ENCODE measurements at regions not wholly inside any gene's neighbourhood (a gene's known extent, or its start where the extent isn't known, plus 50 kb on each side); places are given as distances from the start of the nearest gene placed in this dataset.

DNA sequence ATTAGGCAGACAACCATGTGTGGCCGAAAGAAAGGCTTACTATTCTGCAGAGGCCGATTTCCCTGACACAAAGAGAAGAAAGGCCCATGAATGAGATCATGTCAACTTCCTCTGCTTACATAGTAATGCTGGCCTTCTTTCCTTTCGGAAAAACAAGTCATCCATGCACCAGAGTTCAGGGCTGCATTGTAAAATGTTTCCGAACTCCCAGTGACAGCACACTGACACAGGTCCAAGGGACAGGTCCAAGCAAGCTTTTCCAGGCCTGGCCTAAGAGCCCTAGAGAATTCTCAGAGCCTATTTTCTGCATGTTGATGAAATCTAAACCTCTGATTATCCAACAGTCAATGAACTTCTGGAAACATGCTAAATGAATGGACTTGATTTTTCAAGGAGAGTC is 140.9 kb downstream of the ZNF608 start:
- H3K9ac ChIP-seq (ENCODE audit: control insufficient read depth, extremely low read depth, insufficient read depth, low read length) = no peak overlapping the region
- no peak overlapping the region for H2AFZ ChIP-seq (ENCODE audit: control insufficient read depth, low read length)
- no peaks in the 10 kb centered on the region for H3K9me3 ChIP-seq (ENCODE audit: control insufficient read depth, low read depth, low read length)
- H3K27ac ChIP-seq (ENCODE audit: control insufficient read depth, insufficient read depth, low read length) = no peak overlapping the region
- H3K4me3 ChIP-seq (ENCODE audit: control insufficient read depth in 2 of 3, extremely low read depth in 1 of 3, insufficient read depth in 2 of 3, low read depth in 1 of 3, low read length in 3 of 3) = no peak overlapping the region
- H3K79me2 ChIP-seq (ENCODE audit: control insufficient read depth, insufficient read depth, low read length) = no peaks in the 10 kb centered on the region
- H3K27me3 ChIP-seq (ENCODE audit: control insufficient read depth, extremely low read depth, insufficient read depth, low read length) = no peaks in the 10 kb centered on the region
- H3K36me3 ChIP-seq (ENCODE audit: control insufficient read depth in 2 of 2, extremely low read depth in 1 of 2, insufficient read depth in 2 of 2, low read length in 2 of 2) = no peaks in the 10 kb centered on the region
- H4K20me1 ChIP-seq (ENCODE audit: control insufficient read depth, extremely low read depth, insufficient read depth, low read length) = no peaks in the 10 kb centered on the region
- no peak for FAIRE-seq
- TF ChIP-seq EZH2 (IDR thresholded peaks at IDR 0.05; ENCODE audit: low read length) (no peak), CTCF (optimal IDR thresholded peaks at IDR 0.05 in 1 of 3, IDR thresholded peaks at IDR 0.05 in 1 of 3, conservative IDR thresholded peaks at IDR 0.05 in 1 of 3; ENCODE audit: extremely low read depth in 1 of 3, insufficient read depth in 2 of 3, low read length in 3 of 3) (no peak)
- dilution Hi-C loops (cut with MboI; ENCODE audit: extremely low pct_ligation_motif_present, low sequenced_read_pairs) = no loop called here
- no peaks in the 10 kb centered on the region for H3K9me1 ChIP-seq (ENCODE audit: control insufficient read depth, extremely low read depth, insufficient read depth, low read length)
- DNase-seq (ENCODE audit: low read depth, low spot score) = no peak
- H3K4me2 ChIP-seq (ENCODE audit: control insufficient read depth, extremely low read depth, insufficient read depth, low read depth, low read length) = no peak overlapping the region
- H3K4me1 ChIP-seq (ENCODE audit: control insufficient read depth, extremely low read depth, insufficient read depth, low read length) = no peaks in the 10 kb centered on the region

DNA sequence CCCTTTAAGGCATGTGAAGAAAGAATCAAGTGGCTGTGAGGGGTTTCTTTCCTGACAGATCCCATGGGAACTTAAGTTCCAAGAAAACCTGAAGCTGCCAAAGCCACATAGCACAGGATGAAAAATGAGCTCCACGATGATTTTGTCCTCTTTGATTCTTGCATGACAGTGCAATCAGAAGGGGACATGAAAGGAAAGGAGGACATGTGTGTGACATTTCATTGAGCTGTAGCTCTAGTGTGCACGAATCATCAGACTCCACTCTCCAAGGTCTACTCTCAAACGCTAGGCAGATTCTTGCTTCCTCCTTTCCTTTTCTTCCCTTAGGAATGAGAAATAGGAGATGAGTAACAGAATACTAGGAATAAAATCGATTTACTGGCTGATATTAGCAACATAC is 142.0 kb downstream of the ZNF608 start:
- TF ChIP-seq CTCF (optimal IDR thresholded peaks at IDR 0.05 in 1 of 3, IDR thresholded peaks at IDR 0.05 in 1 of 3, conservative IDR thresholded peaks at IDR 0.05 in 1 of 3; ENCODE audit: extremely low read depth in 1 of 3, insufficient read depth in 2 of 3, low read length in 3 of 3) = no peak
- H4K20me1 ChIP-seq (ENCODE audit: control insufficient read depth, extremely low read depth, insufficient read depth, low read length) = no peaks in the 10 kb centered on the region
- no peak overlapping the region for H3K4me2 ChIP-seq (ENCODE audit: control insufficient read depth, extremely low read depth, insufficient read depth, low read depth, low read length)
- no peaks in the 10 kb centered on the region for H3K27me3 ChIP-seq (ENCODE audit: control insufficient read depth, extremely low read depth, insufficient read depth, low read length)
- dilution Hi-C loops (cut with MboI; ENCODE audit: extremely low pct_ligation_motif_present, low sequenced_read_pairs) = no loop called here
- H3K4me3 ChIP-seq (ENCODE audit: control insufficient read depth in 2 of 3, extremely low read depth in 1 of 3, insufficient read depth in 2 of 3, low read depth in 1 of 3, low read length in 3 of 3) = no peak overlapping the region
- no peaks in the 10 kb centered on the region for H3K9me1 ChIP-seq (ENCODE audit: control insufficient read depth, extremely low read depth, insufficient read depth, low read length)
- H3K4me1 ChIP-seq (ENCODE audit: control insufficient read depth, extremely low read depth, insufficient read depth, low read length) = peaks cover 1% of the 10 kb centered on the region
- no peaks in the 10 kb centered on the region for H3K36me3 ChIP-seq (ENCODE audit: control insufficient read depth in 2 of 2, extremely low read depth in 1 of 2, insufficient read depth in 2 of 2, low read length in 2 of 2)
- no peaks in the 10 kb centered on the region for H3K79me2 ChIP-seq (ENCODE audit: control insufficient read depth, insufficient read depth, low read length)
- H3K27ac ChIP-seq (ENCODE audit: control insufficient read depth, insufficient read depth, low read length) = no peak overlapping the region
- no peaks in the 10 kb centered on the region for H3K9me3 ChIP-seq (ENCODE audit: control insufficient read depth, low read depth, low read length)
- no peak overlapping the region for H2AFZ ChIP-seq (ENCODE audit: control insufficient read depth, low read length)
- DNase-seq (ENCODE audit: low read depth, low spot score) (no peak), FAIRE-seq (no peak)
- H3K9ac ChIP-seq (ENCODE audit: control insufficient read depth, extremely low read depth, insufficient read depth, low read length) = no peak overlapping the region

Data from keratinocyte (primary cell).